Epithelial cell of proximal tubule (primary cell): ENCODE measurements at regions not wholly inside any gene's neighbourhood (a gene's known extent, or its start where the extent isn't known, plus 50 kb on each side); places are given as distances from the start of the nearest gene placed in this dataset.
"Not testable (repeated sequence)": the region's sequence is repeated elsewhere in the genome, so short reads cannot be mapped to it uniquely, and the experiment has no call there.

Source experiments
- DNase-seq: peaks from one replicate; pipeline ENCODE4 v3.0.0-alpha.2; 2011; ENCODE audit warnings: low read depth
- H3K4me3 ChIP-seq: 2 replicates; pipeline ENCODE4 v1.5.1; 2011; ENCODE audit warnings: low read depth, mild to moderate bottlenecking, low read length
- CTCF ChIP-seq: conservative IDR thresholded peaks from 2 replicates; pipeline ENCODE4 v1.5.1; 2012; ENCODE audit warnings: low read depth, mild to moderate bottlenecking, low read length

GRCh38 chr1:2851918-2852317 is 50.4 kb upstream of the TTC34 start:
- DNase-seq, H3K4me3 ChIP-seq: not testable (repeated sequence)

GRCh38 chr1:2853711-2854110 is 52.2 kb upstream of the TTC34 start:
- H3K4me3 ChIP-seq: no peak overlapping the region
- DNase-seq: no peak
- no peak for TF ChIP-seq CTCF

DNA sequence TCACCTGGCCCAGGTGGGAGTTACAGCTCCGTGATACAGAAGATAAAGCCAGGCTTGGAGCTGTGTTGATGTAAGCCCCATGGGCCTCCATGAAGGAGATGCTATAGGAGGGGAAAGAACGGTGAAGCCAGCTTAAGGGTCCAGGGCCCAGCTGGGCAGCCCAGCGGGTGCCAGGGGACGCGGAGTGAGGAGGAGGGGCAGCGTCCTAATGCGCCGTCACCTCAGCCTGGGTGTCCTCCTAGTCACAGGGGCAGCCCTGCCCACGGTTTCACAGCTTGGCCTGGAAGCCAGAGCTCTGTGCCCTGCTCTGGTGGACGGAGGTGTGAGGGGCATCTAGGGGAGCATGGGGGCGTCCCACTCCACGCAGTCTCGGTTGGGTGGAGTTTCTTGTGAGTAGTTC is 52.7 kb upstream of the TTC34 start:
- no peak for TF ChIP-seq CTCF
- no peak overlapping the region for H3K4me3 ChIP-seq
- no peak for DNase-seq

DNA sequence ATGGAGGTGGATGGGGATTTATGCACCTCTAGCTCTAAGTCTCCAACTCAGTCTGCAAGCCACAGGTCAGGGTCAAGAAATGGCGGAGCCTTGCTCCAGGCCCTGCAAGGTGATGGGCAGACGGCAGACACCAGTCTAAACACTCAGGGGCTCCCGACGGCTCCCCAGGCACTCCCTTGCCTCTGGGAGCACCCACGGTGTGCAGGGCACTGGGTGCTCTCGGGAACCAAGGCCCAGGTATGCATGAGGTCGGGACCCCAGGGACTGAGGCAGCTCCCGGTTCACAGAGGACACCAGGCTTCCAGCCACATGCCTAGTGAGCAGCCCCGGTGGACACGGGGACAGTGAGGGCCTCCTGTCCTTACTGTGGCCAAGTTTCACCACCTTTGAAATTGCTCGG is 53.1 kb upstream of the TTC34 start:
- TF ChIP-seq CTCF: no peak
- no peak for DNase-seq
- H3K4me3 ChIP-seq: no peak overlapping the region

DNA sequence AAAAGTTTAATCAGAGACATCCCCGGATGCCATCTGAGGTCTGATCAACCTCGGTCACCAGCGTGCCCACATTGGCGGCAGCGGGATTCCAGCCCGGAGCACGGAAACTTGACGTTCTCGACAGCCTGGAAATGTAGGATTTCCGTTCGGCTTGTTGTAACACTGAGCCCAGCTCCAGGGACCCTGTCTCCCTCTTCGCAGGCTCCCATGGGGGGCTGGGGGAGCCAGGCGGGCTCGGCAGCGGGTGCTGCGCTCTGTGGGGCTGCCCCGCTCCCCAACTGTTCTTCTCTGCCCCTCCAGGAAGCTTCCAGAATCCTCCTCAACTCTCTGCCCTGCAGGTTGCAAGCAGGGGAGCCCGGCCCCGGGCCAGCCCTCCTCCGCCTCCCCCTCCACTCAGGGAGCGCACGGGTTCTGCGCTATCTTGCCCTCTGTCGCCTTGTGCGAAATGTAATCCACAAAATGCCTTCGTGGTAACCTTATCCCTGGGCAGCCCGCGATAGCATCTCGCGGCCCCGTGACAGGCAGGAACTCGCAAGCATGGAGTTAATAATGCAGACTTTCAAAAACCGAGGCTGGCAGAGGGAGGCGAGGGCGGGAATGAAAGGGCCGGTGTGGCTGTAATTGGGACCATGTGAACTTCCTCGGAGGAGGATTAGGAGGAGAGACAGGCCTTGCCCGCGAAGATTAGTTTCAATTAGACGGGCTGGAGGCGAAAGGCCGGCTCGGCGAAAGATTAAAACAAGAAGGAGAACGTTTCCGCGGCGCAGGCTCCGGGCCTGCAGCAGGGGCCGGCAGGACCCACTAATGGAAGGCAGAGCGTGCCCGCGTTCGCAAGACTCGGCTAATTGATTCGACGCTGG is 53.9 kb upstream of the TTC34 start:
- DNase-seq: no peak
- TF ChIP-seq CTCF: no peak

DNA sequence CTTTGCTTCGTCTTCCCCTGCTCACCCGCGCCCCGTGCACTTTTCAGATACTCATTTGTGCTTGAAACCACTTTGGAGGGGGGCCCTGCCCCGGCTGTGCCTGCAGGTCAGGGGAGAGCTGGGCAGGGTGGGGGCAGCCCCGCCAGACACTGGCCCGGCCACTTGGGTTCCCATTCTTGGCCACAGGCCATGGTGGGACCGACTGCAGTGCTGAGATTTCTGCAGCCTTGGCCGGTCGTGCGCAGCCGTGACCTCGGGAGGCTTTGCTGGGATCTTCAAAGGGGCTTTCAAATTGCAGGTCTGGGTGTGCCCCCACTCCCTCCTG is 54.5 kb upstream of the TTC34 start:
- TF ChIP-seq CTCF: no peak
- no peak overlapping the region for H3K4me3 ChIP-seq
- DNase-seq: no peak

More for the DNA sequence above, 53.9 kb upstream of the TTC34 start:
- no peak overlapping the region for H3K4me3 ChIP-seq

DNA sequence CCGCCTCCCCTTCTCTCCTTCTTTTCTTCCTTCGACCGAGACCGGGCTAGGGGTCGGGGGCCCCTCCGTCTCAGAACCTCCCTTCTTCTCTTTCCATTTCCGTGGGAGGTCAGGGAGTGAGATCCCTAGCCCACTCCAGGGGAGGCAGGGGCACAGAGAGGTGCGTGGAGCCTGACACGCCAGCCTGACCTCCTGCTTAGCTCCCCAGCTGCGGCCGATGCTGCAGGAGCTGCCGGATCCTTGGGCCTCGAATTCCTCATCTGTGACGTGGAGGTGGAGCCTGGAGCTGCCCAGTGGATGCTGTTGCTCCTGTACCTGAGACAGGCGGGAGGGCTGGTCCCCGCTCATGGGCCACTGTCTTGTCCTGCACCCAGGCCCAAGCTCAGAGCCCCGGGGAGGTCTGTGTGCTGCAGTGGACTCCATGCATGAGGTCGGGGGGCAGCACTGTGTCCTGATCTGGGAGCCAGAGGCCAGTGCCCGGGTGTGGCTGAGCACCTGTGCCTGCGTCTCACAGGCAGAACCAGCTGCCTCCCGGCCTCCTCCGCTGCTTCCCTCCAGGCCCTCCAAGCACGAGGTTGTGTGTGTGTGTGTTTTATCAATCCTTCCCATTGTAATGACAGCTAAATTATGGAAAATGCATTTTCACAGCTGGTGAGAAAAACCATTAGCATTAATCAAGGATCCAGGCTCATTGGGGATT is 55.3 kb upstream of the TTC34 start:
- no peak overlapping the region for H3K4me3 ChIP-seq
- TF ChIP-seq CTCF: no peak
- no peak for DNase-seq
